ENCODE measurements at regions not wholly inside any gene's neighbourhood (a gene's known extent, or its start where the extent isn't known, plus 50 kb on each side); places are given as distances from the start of the nearest gene placed in this dataset.
"Not testable (repeated sequence)": the region's sequence is repeated elsewhere in the genome, so short reads cannot be mapped to it uniquely, and the experiment has no call there.

DNA sequence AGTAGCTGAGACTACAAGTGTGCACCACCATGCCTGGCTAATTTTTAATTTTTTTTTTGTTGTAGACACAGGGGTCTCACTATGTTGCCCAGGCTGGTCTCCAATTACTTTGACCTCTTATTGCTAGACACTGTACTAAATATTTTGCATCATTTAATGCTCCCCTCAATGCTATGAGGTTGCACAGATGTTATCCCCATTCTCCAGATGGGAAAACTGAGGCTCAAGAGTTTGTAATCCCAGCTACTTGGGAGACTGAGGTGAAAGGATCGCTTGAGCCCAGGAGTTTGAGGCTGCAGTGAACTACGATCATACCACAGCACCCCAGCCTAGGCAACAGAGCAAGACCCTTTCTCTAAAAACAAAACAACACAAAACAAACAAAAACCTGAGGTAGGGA lies 443.3 kb upstream of the C16orf82 start:
- Mint-ChIP-seq H3K27ac (no peak overlapping the region), H3K9me3 (peaks cover 13% of the 10 kb centered on the region), H3K4me1 (no peaks in the 10 kb centered on the region), H3K4me3 (no peak overlapping the region), H3K27me3 (peaks cover 5% of the 10 kb centered on the region), H3K36me3 (peaks cover 3% of the 10 kb centered on the region)
- no peak for ATAC-seq (ENCODE audit: low read depth)
- DNase-seq (ENCODE audit: low spot score in 2 of 2) = no peak

DNA sequence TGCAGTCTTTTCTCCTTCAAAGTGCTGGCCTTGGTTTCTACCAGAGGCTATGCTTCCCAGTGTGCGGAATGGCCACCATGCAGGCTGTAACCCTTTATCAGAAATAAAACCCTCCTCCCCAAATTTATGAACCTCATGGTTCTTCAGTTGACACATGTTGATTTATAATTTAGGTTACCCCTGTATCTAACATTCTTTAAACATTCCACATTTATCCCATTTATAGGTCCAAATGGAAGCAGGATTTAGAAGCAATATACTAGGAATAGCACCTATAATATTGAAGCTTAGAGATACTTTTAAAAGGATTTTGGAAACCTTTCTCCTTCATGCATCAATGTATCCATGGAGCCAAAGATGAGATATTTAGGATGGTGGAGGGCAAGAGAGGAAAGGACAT lies 438.8 kb upstream of the C16orf82 start:
- H3K9me3 Mint-ChIP-seq = peaks cover 21% of the 10 kb centered on the region
- H3K4me1 Mint-ChIP-seq = no peaks in the 10 kb centered on the region
- ATAC-seq (ENCODE audit: low read depth) (no peak), DNase-seq (ENCODE audit: low spot score in 2 of 2) (no peak)
- peaks cover 5% of the 10 kb centered on the region for H3K36me3 Mint-ChIP-seq
- no peak overlapping the region for H3K4me3 Mint-ChIP-seq
- no peak overlapping the region for H3K27ac Mint-ChIP-seq
- H3K27me3 Mint-ChIP-seq = peaks cover 4% of the 10 kb centered on the region

DNA sequence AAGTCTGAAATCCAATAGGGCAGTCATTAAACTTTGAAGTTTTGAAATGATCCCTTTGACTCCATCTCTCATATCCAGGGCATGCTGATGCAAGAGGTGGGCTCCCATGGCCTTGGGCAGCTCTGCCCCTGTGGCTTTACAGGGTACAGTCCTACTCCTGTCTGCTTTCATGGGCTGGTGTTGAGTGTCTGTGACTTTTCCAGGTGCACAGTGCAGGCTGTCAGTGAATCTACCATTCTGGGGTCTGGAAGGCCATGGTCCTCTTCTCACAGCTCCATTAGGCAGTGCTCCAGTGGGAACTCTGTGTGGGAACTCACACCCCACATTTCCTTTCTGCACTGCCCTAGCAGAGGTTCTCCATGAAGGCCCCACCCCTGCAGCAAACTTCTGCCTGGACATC lies 435.4 kb upstream of the C16orf82 start:
- H3K9me3 Mint-ChIP-seq = peaks cover 22% of the 10 kb centered on the region
- H3K36me3 Mint-ChIP-seq; H3K4me1 Mint-ChIP-seq; H3K4me3 Mint-ChIP-seq; ATAC-seq (ENCODE audit: low read depth); DNase-seq (ENCODE audit: low spot score in 2 of 2); H3K27ac Mint-ChIP-seq; H3K27me3 Mint-ChIP-seq: not testable (repeated sequence)

DNA sequence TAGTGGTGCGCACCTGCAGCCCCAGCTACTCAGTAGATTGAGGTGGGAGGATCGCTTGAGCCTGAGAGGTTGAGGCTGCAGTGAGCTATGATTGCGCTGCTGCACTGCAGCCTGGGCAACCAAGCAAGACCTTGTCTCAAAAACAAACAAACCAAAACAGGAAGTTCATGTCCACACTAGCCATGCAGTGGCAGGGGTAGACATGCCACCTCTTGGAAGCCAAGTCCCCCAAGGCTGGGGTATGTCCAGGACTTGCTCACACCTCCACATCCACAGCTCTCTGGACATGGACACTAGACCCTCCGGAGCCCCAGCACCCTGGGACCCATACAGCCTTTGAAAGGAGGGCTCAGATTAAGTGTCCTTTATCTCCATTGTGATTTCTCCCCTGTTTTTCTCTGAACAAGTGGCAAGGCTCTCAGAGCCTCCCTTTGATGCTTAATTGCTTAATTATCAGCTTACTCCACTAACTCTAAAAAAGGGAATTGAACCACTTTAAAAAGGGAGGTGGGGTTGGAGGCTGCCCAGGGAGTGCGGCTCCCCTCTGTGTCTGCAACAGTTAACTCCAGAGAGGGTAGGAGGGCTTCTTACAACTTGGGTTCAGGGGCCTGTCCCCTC lies 424.6 kb upstream of the C16orf82 start:
- Mint-ChIP-seq H3K27ac (no peak overlapping the region), H3K27me3 (peaks cover 4% of the 10 kb centered on the region), H3K4me3 (no peak overlapping the region), H3K4me1 (peaks cover 3% of the 10 kb centered on the region), H3K9me3 (no peaks in the 10 kb centered on the region), H3K36me3 (no peaks in the 10 kb centered on the region)
- DNase-seq (ENCODE audit: low spot score in 2 of 2) (no peak), ATAC-seq (ENCODE audit: low read depth) (no peak)

DNA sequence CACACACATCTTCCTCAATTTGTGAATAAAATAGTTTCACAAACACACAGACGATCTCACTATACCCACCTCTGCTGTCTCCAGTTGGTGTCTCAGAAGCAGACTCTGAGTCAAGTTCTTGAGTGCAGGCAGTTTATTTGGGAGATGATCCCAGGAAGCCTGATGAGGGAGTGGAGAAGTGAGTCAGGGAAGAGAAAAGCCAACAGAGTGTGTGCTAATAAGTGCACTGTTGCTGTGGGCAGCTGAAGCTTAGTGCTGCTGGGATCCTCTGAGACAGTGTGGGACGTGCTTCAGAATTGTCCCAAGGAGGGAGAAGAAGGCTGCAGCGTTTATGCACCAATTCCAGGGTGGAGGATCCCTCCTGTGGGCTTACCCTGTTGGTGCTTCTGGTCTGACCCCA lies 423.2 kb upstream of the C16orf82 start:
- ATAC-seq (ENCODE audit: low read depth) = no peak
- no peak for DNase-seq (ENCODE audit: low spot score in 2 of 2)
- H3K27me3 Mint-ChIP-seq = peaks cover 4% of the 10 kb centered on the region
- H3K36me3 Mint-ChIP-seq = no peaks in the 10 kb centered on the region
- H3K4me1 Mint-ChIP-seq = peaks cover 3% of the 10 kb centered on the region
- no peak overlapping the region for H3K4me3 Mint-ChIP-seq
- no peak overlapping the region for H3K27ac Mint-ChIP-seq
- H3K9me3 Mint-ChIP-seq = no peaks in the 10 kb centered on the region

DNA sequence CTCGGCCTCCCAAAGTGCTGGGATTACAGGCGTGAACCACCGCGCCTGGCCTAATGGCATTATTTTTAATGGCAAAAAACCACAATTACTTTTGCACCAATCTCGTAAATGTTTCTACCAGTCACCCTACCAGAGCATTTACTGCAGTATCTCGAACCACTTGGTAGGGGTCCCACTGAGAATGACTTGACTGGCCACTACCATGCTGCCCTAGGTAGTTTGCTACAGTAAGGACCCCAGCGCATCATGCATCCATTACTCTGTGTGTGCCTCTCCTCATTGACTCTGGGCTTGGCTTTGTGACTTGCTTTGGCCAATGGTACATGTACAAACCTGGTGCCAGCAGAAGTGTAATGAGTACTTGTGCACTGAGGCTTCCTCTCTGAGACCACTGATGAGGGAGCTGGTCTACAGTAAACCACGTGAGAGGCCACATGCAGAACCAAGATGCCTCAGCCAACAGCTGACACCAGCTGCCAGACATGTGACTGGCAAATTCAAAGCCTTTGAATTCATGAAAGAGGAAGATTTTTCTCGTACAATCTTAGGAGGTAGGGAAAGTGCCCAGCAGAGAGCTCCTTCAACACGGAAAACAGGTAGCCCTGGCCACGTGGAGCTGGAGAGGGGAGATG lies 421.7 kb upstream of the C16orf82 start:
- Mint-ChIP-seq H3K4me1 (peaks cover 3% of the 10 kb centered on the region), H3K36me3 (no peaks in the 10 kb centered on the region), H3K4me3 (no peak overlapping the region), H3K27me3 (peaks cover 4% of the 10 kb centered on the region), H3K27ac (no peak overlapping the region), H3K9me3 (no peaks in the 10 kb centered on the region)
- ATAC-seq (ENCODE audit: low read depth) = no peak
- no peak for DNase-seq (ENCODE audit: low spot score in 2 of 2)

DNA sequence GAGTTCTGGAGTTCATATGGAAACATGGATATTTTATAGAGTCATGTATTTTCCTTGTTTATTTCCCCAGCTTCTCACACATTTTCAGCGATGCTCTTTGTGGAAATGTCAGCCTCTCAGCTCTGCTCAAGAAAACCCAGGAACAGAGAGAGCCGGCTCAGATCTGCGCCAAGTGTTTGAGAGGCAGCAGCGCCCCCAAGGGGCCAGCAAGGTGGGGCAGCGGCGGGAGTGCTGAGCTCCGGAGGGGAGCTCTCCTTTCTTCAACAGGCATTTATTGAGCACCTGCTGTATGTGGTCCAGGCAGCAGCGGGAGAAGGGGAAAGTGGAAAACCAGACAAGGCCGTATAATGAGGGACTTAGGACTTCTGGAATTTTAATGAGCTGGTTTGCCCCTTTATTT lies 421.1 kb upstream of the C16orf82 start:
- H3K4me3 Mint-ChIP-seq = no peak overlapping the region
- no peaks in the 10 kb centered on the region for H3K9me3 Mint-ChIP-seq
- no peak overlapping the region for H3K27ac Mint-ChIP-seq
- no peaks in the 10 kb centered on the region for H3K36me3 Mint-ChIP-seq
- peaks cover 3% of the 10 kb centered on the region for H3K4me1 Mint-ChIP-seq
- DNase-seq (ENCODE audit: low spot score in 2 of 2) = no peak
- ATAC-seq (ENCODE audit: low read depth) = no peak
- peaks cover 4% of the 10 kb centered on the region for H3K27me3 Mint-ChIP-seq

DNA sequence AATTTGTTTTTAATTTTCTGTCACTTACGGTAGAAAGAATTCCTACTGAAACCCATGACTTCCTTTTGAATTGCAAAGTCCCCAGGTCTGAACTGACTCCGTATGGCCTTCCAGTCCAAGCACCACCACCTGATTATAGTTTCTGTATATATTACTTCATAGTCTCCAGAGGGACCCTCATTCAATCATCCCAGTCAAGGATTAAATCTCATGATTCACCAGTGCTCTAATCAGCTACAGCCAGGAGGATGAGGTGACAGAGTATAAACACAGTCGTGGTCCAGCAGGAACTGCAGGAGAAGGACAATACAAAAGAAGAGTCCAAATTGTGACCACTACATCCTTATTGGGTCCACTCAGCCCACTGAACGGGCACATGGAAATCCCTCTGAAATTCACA lies 418.9 kb upstream of the C16orf82 start:
- Mint-ChIP-seq H3K27ac (no peak overlapping the region), H3K36me3 (no peaks in the 10 kb centered on the region), H3K4me1 (peaks cover 3% of the 10 kb centered on the region), H3K4me3 (no peak overlapping the region), H3K27me3 (peaks cover 2% of the 10 kb centered on the region), H3K9me3 (no peaks in the 10 kb centered on the region)
- DNase-seq (ENCODE audit: low spot score in 2 of 2) (no peak), ATAC-seq (ENCODE audit: low read depth) (no peak)

DNA sequence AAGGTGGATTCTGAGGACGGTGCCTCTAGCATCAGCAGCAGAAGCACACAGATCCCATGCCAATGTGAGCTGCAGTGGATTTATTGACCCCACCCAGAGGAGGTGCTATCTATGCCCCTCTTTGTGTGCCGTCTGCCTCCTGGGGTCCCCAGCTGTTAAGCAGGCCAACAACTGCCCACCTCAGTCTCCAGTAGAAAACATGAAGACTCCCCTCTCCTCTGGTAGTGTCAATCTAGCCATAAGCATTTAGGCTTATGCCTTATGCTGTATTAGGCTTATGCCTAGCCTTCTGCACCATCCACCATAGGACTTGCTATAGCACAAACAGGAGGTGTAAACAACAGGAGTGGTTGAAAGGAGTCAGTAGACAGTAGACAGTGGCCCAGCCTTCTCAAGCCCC lies 417.9 kb upstream of the C16orf82 start:
- H3K4me3 Mint-ChIP-seq = no peak overlapping the region
- no peak for ATAC-seq (ENCODE audit: low read depth)

DNA sequence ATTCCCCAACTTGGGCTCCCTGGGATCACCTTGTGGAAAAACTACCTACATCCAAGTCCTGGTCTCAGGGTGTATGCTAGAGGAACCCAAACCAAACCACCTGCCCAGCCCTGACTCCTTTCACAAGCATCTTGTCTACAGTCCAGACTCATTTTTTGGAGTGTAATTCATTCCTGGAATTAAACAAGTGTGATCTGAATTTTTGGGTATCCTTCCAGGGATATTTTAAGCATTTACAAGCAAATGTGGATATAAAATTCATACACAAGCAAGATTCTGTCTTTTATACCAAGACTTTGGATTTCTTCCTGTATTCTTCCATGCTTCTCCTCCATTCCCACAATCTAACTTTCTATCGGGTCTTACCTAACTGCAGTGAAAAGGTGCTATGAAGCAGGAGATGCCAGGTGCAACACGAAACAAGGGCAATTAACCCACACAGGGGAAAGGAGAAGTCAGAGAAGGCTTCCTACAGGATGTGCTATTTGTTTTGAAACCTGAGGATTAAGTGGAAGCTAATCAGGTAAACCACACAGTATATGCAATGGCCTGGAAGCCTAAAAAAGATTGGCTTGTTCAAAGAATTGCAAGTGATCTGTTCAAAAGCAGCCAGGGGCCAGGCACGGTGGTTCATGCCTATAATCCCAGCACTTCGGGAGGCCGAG lies 417.2 kb upstream of the C16orf82 start:
- no peak for ATAC-seq (ENCODE audit: low read depth)
- Mint-ChIP-seq H3K27ac (no peak overlapping the region), H3K27me3 (no peaks in the 10 kb centered on the region), H3K4me3 (no peak overlapping the region), H3K36me3 (no peaks in the 10 kb centered on the region), H3K4me1 (no peaks in the 10 kb centered on the region), H3K9me3 (peaks cover 1% of the 10 kb centered on the region)
- no peak for DNase-seq (ENCODE audit: low spot score in 2 of 2)

More for the DNA sequence above, 417.9 kb upstream of the C16orf82 start:
- no peaks in the 10 kb centered on the region for H3K36me3 Mint-ChIP-seq
- DNase-seq (ENCODE audit: low spot score in 2 of 2) = no peak
- H3K9me3 Mint-ChIP-seq = no peaks in the 10 kb centered on the region
- no peak overlapping the region for H3K27ac Mint-ChIP-seq
- H3K27me3 Mint-ChIP-seq = no peaks in the 10 kb centered on the region
- no peaks in the 10 kb centered on the region for H3K4me1 Mint-ChIP-seq

DNA sequence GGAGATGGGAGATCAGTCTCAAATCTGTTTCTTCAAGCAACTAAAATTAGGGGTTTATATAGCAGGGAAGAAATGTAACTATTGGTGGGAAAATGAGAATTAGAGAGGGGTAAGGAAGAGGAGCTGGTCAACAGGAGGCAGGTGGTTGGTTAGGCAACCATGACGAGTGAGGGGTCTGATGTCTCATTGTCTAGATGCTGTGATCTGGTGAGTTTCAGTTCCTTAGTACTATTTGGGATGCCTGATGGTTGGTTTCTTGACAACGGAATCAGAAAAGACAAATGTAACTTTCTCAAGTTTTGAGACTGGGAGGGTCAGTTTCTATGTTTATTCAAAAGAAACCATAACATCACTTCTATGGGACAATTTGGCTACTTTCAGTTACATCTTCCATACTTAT lies 415.3 kb upstream of the C16orf82 start:
- no peaks in the 10 kb centered on the region for H3K4me1 Mint-ChIP-seq
- H3K27me3 Mint-ChIP-seq = no peaks in the 10 kb centered on the region
- H3K36me3 Mint-ChIP-seq = no peaks in the 10 kb centered on the region
- ATAC-seq (ENCODE audit: low read depth) (no peak), DNase-seq (ENCODE audit: low spot score in 2 of 2) (no peak)
- H3K27ac Mint-ChIP-seq = no peak overlapping the region
- no peak overlapping the region for H3K4me3 Mint-ChIP-seq
- H3K9me3 Mint-ChIP-seq = peaks cover 7% of the 10 kb centered on the region

DNA sequence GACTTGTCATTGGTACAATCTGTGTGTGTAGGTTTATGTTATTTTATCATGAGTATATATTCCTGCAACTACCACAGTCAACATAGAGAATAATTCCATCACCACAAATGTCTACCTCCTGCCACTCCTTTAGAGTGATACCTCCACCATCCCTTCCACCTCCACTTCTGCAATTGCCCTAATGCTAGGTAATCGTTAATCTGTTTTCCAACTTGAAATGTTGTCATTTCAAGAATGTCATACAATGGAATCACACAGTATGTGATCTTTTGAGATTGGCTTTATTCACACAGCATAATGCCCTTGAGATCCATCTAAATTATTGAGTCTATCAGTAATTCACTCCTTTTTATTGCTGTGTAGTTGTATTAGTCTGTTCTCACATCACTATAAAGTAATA lies 414.8 kb upstream of the C16orf82 start:
- Mint-ChIP-seq H3K27ac (no peak overlapping the region), H3K36me3 (no peaks in the 10 kb centered on the region), H3K4me1 (no peaks in the 10 kb centered on the region), H3K9me3 (peaks cover 8% of the 10 kb centered on the region), H3K4me3 (no peak overlapping the region), H3K27me3 (no peaks in the 10 kb centered on the region)
- no peak for ATAC-seq (ENCODE audit: low read depth)
- DNase-seq (ENCODE audit: low spot score in 2 of 2) = no peak

DNA sequence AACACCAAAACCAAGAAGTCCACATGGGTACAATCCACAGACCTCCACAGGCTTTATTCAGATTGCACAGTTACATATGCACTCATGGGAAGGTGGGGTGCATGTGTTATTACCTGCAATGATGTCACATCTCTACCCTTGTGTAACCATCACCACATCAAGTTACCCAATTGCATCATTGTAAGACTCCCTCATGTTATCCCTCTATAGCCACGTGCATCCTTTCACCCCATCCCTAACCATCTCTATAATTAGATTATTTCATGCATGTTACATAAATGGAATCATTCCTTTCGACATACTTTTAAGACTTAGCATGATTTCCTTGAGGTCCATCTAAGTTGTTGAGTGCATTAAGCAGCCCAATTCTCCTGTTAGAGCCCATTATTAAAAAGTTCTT lies 408.2 kb upstream of the C16orf82 start:
- Mint-ChIP-seq H3K27ac (no peak overlapping the region), H3K4me3 (no peak overlapping the region), H3K9me3 (peaks cover 8% of the 10 kb centered on the region), H3K36me3 (no peaks in the 10 kb centered on the region), H3K27me3 (peaks cover 3% of the 10 kb centered on the region), H3K4me1 (no peaks in the 10 kb centered on the region)
- ATAC-seq (ENCODE audit: low read depth) (no peak), DNase-seq (ENCODE audit: low spot score in 2 of 2) (no peak)

DNA sequence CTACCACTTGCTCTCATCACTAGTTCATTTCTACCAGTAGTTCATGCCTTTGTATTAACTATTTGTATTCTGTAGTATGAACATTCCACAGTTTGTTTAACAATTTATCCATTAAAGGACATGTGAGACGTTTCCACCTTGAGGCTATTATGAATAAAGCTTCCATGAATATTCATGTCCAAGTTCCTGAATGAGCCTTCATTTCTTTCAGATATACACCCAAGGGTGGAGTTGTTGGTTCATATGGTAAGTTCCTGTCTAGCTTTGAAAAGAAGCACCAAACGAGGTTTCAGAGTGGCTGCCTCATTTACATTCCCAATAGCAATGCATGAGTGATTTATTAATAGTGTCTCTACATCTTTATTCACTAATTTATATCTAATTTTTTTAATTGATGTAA lies 407.8 kb upstream of the C16orf82 start:
- Mint-ChIP-seq H3K27ac (no peak overlapping the region), H3K4me3 (no peak overlapping the region)

DNA sequence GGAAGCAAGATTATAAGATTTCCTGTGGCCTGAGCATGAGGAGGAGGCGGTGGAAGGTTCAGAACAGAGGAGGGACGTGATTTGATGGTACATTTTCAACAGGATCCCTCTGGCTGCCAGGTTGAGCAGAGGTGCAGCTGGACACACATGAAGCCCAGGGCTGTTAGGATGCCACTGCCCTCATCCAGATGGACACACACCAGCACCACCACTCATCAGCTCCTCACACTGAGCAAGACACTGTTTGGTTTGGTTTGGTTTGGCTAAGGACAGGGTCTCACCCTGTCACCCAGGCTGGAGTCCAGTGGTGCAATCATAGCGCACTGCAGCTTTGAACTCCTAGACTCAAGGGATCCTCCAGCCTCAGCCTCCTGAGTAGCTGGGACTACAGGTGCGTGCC lies 402.6 kb upstream of the C16orf82 start:
- Mint-ChIP-seq H3K27ac (no peak overlapping the region), H3K4me3 (no peak overlapping the region), H3K27me3 (peaks cover 5% of the 10 kb centered on the region), H3K9me3 (no peaks in the 10 kb centered on the region), H3K36me3 (no peaks in the 10 kb centered on the region), H3K4me1 (no peaks in the 10 kb centered on the region)
- no peak for ATAC-seq (ENCODE audit: low read depth)
- no peak for DNase-seq (ENCODE audit: low spot score in 2 of 2)

More for the DNA sequence above, 407.8 kb upstream of the C16orf82 start:
- ATAC-seq (ENCODE audit: low read depth) (no peak), DNase-seq (ENCODE audit: low spot score in 2 of 2) (no peak)
- peaks cover 3% of the 10 kb centered on the region for H3K27me3 Mint-ChIP-seq
- peaks cover 8% of the 10 kb centered on the region for H3K9me3 Mint-ChIP-seq
- no peaks in the 10 kb centered on the region for H3K4me1 Mint-ChIP-seq
- H3K36me3 Mint-ChIP-seq = no peaks in the 10 kb centered on the region

All from memory B cell (primary cell).